ENCODE measurements at regions not wholly inside any gene's neighbourhood (a gene's known extent, or its start where the extent isn't known, plus 50 kb on each side); places are given as distances from the start of the nearest gene placed in this dataset.

GRCh38 chr14:98694541-98694940 lies 577.5 kb downstream of the BCL11B start:
- H3F3A ChIP-seq (ENCODE audit: insufficient read depth, low read length, poor library complexity, severe bottlenecking) = no peaks in the 10 kb centered on the region
- no peak overlapping the region for H3K27ac ChIP-seq (ENCODE audit: low read length)
- no peaks in the 10 kb centered on the region for H4K20me1 ChIP-seq (ENCODE audit: insufficient read depth)
- H3K36me3 ChIP-seq (ENCODE audit: insufficient read depth, low read length) = no peaks in the 10 kb centered on the region
- H3K4me2 ChIP-seq (ENCODE audit: low read length) = no peak overlapping the region
- H2AFZ ChIP-seq (ENCODE audit: low read depth, low read length) = no peak overlapping the region
- no peaks in the 10 kb centered on the region for H3K27me3 ChIP-seq (ENCODE audit: insufficient read depth, low read depth, low read length)
- no peak for TF ChIP-seq REST (IDR thresholded peaks at IDR 0.05; ENCODE audit: borderline replicate concordance)
- no peak for TF ChIP-seq SMC3 (conservative IDR thresholded peaks at IDR 0.05; ENCODE audit: poor library complexity)
- TF ChIP-seq CTCF (IDR thresholded peaks at IDR 0.05; ENCODE audit: poor library complexity, severe bottlenecking) = no peak
- TF ChIP-seq EP300 (conservative IDR thresholded peaks at IDR 0.05; ENCODE audit: poor library complexity, severe bottlenecking) = no peak
- no peak for TF ChIP-seq MXI1 (conservative IDR thresholded peaks at IDR 0.05; ENCODE audit: poor library complexity, severe bottlenecking)
- no peak for TF ChIP-seq EZH2 (IDR thresholded peaks at IDR 0.05; ENCODE audit: borderline replicate concordance, insufficient read depth, low read length, poor library complexity, severe bottlenecking)
- no peak for TF ChIP-seq TAF1 (IDR thresholded peaks at IDR 0.05; ENCODE audit: low read depth)
- TF ChIP-seq POLR2AphosphoS5 (IDR thresholded peaks at IDR 0.05) = no peak
- no peaks in the 10 kb centered on the region for H3K9me3 ChIP-seq (ENCODE audit: low read length)
- H3K9ac ChIP-seq (ENCODE audit: low read length) = no peak overlapping the region
- no peaks in the 10 kb centered on the region for H3K9me2 ChIP-seq (ENCODE audit: insufficient read depth, low read length)
- no peak overlapping the region for H3K4me3 ChIP-seq (ENCODE audit: low read length)
- no peaks in the 10 kb centered on the region for H3K79me2 ChIP-seq (replicated peaks; ENCODE audit: insufficient read depth, low read length)

DNA sequence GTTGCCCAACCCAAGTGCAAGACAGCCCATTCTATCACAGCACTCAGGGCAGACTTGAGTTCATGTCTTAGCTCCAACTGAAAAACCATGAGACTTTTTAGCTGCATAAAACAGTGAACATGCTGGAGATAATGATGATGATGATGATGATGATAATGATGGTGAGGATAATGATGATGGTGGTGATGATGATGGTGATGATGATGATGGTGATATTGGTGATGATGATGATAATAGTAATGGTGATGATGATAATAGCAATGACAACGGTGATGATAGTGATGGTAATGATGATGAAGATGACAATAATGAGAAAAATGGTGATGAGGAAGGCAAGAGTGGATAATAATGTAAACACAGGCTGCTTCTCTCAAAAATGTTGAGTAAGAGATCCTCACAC lies 576.2 kb downstream of the BCL11B start:
- no peak overlapping the region for H3K27ac ChIP-seq (ENCODE audit: low read length)
- H2AFZ ChIP-seq (ENCODE audit: low read depth, low read length) = no peak overlapping the region
- H3K9me3 ChIP-seq (ENCODE audit: low read length) = no peaks in the 10 kb centered on the region

More for the DNA sequence above, 576.2 kb downstream of the BCL11B start:
- H3K79me2 ChIP-seq (replicated peaks; ENCODE audit: insufficient read depth, low read length) = no peaks in the 10 kb centered on the region
- no peak overlapping the region for H3K9ac ChIP-seq (ENCODE audit: low read length)
- H3K4me3 ChIP-seq (ENCODE audit: low read length) = no peak overlapping the region
- H4K20me1 ChIP-seq (ENCODE audit: insufficient read depth) = no peaks in the 10 kb centered on the region
- H3K36me3 ChIP-seq (ENCODE audit: insufficient read depth, low read length) = no peaks in the 10 kb centered on the region
- H3F3A ChIP-seq (ENCODE audit: insufficient read depth, low read length, poor library complexity, severe bottlenecking) = no peaks in the 10 kb centered on the region
- H3K4me2 ChIP-seq (ENCODE audit: low read length) = no peak overlapping the region
- TF ChIP-seq SMC3 (conservative IDR thresholded peaks at IDR 0.05; ENCODE audit: poor library complexity) = no peak
- no peak for TF ChIP-seq RAD21 (conservative IDR thresholded peaks at IDR 0.05)
- no peak for TF ChIP-seq MXI1 (conservative IDR thresholded peaks at IDR 0.05; ENCODE audit: poor library complexity, severe bottlenecking)
- TF ChIP-seq EZH2 (IDR thresholded peaks at IDR 0.05; ENCODE audit: borderline replicate concordance, insufficient read depth, low read length, poor library complexity, severe bottlenecking) = no peak
- TF ChIP-seq EP300 (conservative IDR thresholded peaks at IDR 0.05; ENCODE audit: poor library complexity, severe bottlenecking) = no peak
- TF ChIP-seq REST (IDR thresholded peaks at IDR 0.05; ENCODE audit: borderline replicate concordance) = no peak
- TF ChIP-seq CTCF (IDR thresholded peaks at IDR 0.05; ENCODE audit: poor library complexity, severe bottlenecking) = no peak
- no peak for TF ChIP-seq POLR2AphosphoS5 (IDR thresholded peaks at IDR 0.05)
- no peak for TF ChIP-seq TAF1 (IDR thresholded peaks at IDR 0.05; ENCODE audit: low read depth)
- no peaks in the 10 kb centered on the region for H3K27me3 ChIP-seq (ENCODE audit: insufficient read depth, low read depth, low read length)
- no peaks in the 10 kb centered on the region for H3K9me2 ChIP-seq (ENCODE audit: insufficient read depth, low read length)

Data from neural cell (in vitro differentiated cells).